ENCODE measurements at regions not wholly inside any gene's neighbourhood (a gene's known extent, or its start where the extent isn't known, plus 50 kb on each side); places are given as distances from the start of the nearest gene placed in this dataset.

- H3K4me1 Mint-ChIP-seq: peaks cover 0 to 5% (median 0%) of the 10 kb centered on the region in 4 donors
- H3K4me3 ChIP-seq (ENCODE audit: low read depth, low read length): no peak overlapping the region
- H3K27ac Mint-ChIP-seq: no peak overlapping the region
Measured at GRCh38 chr10:52533986-52534385, 219.9 kb downstream of the DKK1 start.

DNA sequence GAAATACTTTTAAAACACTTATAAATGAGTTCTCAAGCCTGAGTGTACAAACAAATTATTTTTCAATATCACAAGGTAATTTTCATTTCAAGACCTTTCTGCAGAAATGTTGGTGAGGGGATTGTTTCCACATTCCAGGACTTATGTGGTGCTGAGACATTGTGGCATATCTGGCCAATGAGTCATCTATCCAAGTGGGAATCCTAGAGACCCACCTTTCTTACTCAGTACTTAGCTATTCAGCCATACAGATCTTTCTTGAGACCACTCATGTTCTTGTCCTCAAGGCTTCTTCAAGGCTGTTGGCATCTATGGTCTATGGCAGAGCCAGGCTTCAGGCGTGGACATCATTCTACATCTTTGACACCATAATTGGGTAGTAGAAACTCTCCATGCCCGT lies 225.4 kb downstream of the DKK1 start:
- no peak overlapping the region for H3K27ac ChIP-seq (ENCODE audit: insufficient read depth, low read length, poor library complexity, severe bottlenecking)
- DNase-seq: no peak
- H3K4me3 Mint-ChIP-seq: no peak overlapping the region
- peaks cover 0 to 3% of the 10 kb centered on the region in 2 experiments for H3K9me3 ChIP-seq (ENCODE audit: control insufficient read depth in 2 of 2, low read length in 2 of 2)
- H3K4me1 ChIP-seq (ENCODE audit: control insufficient read depth, insufficient read depth, low read length, poor library complexity, severe bottlenecking): no peaks in the 10 kb centered on the region
- no peaks in the 10 kb centered on the region for H3K36me3 Mint-ChIP-seq
- H3K27me3 Mint-ChIP-seq: no peaks in the 10 kb centered on the region
- H3K27ac Mint-ChIP-seq: no peak overlapping the region
- peaks cover 1 to 34% (median 6%) of the 10 kb centered on the region in 7 donors for H3K9me3 Mint-ChIP-seq
- H3K4me3 ChIP-seq (ENCODE audit: low read depth, low read length): no peak overlapping the region
- no peaks in the 10 kb centered on the region for H3K27me3 ChIP-seq (ENCODE audit: control insufficient read depth, insufficient read depth, low read length)
- no peak for ATAC-seq (ENCODE audit: low read depth in 2 of 2)
- no peaks in the 10 kb centered on the region for H3K36me3 ChIP-seq (ENCODE audit: control insufficient read depth, insufficient read depth, low read length)
- H3K4me1 Mint-ChIP-seq: no peaks in the 10 kb centered on the region

More at GRCh38 chr10:52533986-52534385, 219.9 kb downstream of the DKK1 start:
- ATAC-seq (ENCODE audit: low read depth in 2 of 2) (no peak), DNase-seq (no peak)
- Histone ChIP-seq H3K9me3 (ENCODE audit: control insufficient read depth in 2 of 2, low read length in 2 of 2) (no peaks in the 10 kb centered on the region), H3K36me3 (ENCODE audit: control insufficient read depth, insufficient read depth, low read length) (no peaks in the 10 kb centered on the region), H3K27ac (ENCODE audit: insufficient read depth, low read length, poor library complexity, severe bottlenecking) (no peak overlapping the region), H3K27me3 (ENCODE audit: control insufficient read depth, insufficient read depth, low read length) (no peaks in the 10 kb centered on the region), H3K4me1 (ENCODE audit: control insufficient read depth, insufficient read depth, low read length, poor library complexity, severe bottlenecking) (no peaks in the 10 kb centered on the region)
- no peaks in the 10 kb centered on the region for H3K27me3 Mint-ChIP-seq
- no peaks in the 10 kb centered on the region for H3K36me3 Mint-ChIP-seq
- H3K9me3 Mint-ChIP-seq: peaks cover 3 to 25% (median 6%) of the 10 kb centered on the region in 7 donors
- H3K4me3 Mint-ChIP-seq: no peak overlapping the region

DNA sequence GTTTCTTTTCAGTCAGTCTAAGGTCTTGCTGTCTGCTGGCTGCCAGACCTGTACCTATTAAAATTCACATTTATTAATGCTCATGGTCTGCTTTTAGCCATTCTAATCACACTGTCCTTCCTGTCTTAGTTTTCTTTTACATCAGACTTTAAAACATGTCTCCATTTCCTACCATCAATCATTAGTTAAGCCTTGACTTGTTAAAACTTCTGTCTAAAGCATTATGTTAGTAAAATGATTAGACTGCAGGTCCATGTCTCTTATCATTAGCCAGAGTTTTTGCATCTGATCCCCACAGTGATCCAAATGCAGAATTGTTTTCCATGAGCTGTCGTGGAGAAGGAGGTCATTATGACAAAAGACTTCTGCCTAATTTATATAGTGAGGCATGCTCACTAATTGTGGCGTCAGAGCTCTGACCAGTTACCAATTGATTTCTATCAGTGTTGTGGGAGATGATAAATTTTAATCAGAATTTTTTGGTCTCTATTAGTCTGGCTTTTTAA lies 226.5 kb downstream of the DKK1 start:
- Histone ChIP-seq H3K36me3 (ENCODE audit: control insufficient read depth, insufficient read depth, low read length) (no peaks in the 10 kb centered on the region), H3K27me3 (ENCODE audit: control insufficient read depth, insufficient read depth, low read length) (no peaks in the 10 kb centered on the region), H3K9me3 (ENCODE audit: control insufficient read depth in 2 of 2, low read length in 2 of 2) (peaks cover 0 to 3% of the 10 kb centered on the region in 2 experiments), H3K4me1 (ENCODE audit: control insufficient read depth, insufficient read depth, low read length, poor library complexity, severe bottlenecking) (no peaks in the 10 kb centered on the region), H3K27ac (ENCODE audit: insufficient read depth, low read length, poor library complexity, severe bottlenecking) (no peak overlapping the region), H3K4me3 (ENCODE audit: low read depth, low read length) (no peak overlapping the region)
- no peak for DNase-seq
- H3K4me1 Mint-ChIP-seq: no peaks in the 10 kb centered on the region
- H3K9me3 Mint-ChIP-seq: peaks cover 1 to 36% (median 9%) of the 10 kb centered on the region in 7 donors
- no peak for ATAC-seq (ENCODE audit: low read depth in 2 of 2)
- H3K36me3 Mint-ChIP-seq: no peaks in the 10 kb centered on the region
- H3K4me3 Mint-ChIP-seq: no peak overlapping the region
- H3K27me3 Mint-ChIP-seq: no peaks in the 10 kb centered on the region
- no peak overlapping the region for H3K27ac Mint-ChIP-seq

- Mint-ChIP-seq H3K27me3 (no peaks in the 10 kb centered on the region), H3K4me3 (no peak overlapping the region), H3K27ac (no peak overlapping the region), H3K4me1 (no peaks in the 10 kb centered on the region), H3K9me3 (peaks cover 4 to 40% (median 10%) of the 10 kb centered on the region in 7 donors), H3K36me3 (no peaks in the 10 kb centered on the region)
- no peaks in the 10 kb centered on the region for H3K27me3 ChIP-seq (ENCODE audit: control insufficient read depth, insufficient read depth, low read length)
- no peaks in the 10 kb centered on the region for H3K36me3 ChIP-seq (ENCODE audit: control insufficient read depth, insufficient read depth, low read length)
- no peak overlapping the region for H3K27ac ChIP-seq (ENCODE audit: insufficient read depth, low read length, poor library complexity, severe bottlenecking)
- H3K4me1 ChIP-seq (ENCODE audit: control insufficient read depth, insufficient read depth, low read length, poor library complexity, severe bottlenecking): no peaks in the 10 kb centered on the region
- H3K9me3 ChIP-seq (ENCODE audit: control insufficient read depth in 2 of 2, low read length in 2 of 2): peaks cover 0 to 3% of the 10 kb centered on the region in 2 experiments
- no peak for DNase-seq
- ATAC-seq (ENCODE audit: low read depth in 2 of 2): no peak
- H3K4me3 ChIP-seq (ENCODE audit: low read depth, low read length): no peak overlapping the region
Measured at GRCh38 chr10:52541006-52541473, 227.0 kb downstream of the DKK1 start.

- Histone ChIP-seq H3K4me3 (ENCODE audit: low read depth, low read length) (no peak overlapping the region), H3K27ac (ENCODE audit: insufficient read depth, low read length, poor library complexity, severe bottlenecking) (no peak overlapping the region), H3K36me3 (ENCODE audit: control insufficient read depth, insufficient read depth, low read length) (no peaks in the 10 kb centered on the region), H3K27me3 (ENCODE audit: control insufficient read depth, insufficient read depth, low read length) (no peaks in the 10 kb centered on the region), H3K4me1 (ENCODE audit: control insufficient read depth, insufficient read depth, low read length, poor library complexity, severe bottlenecking) (no peaks in the 10 kb centered on the region), H3K9me3 (ENCODE audit: control insufficient read depth in 2 of 2, low read length in 2 of 2) (peaks cover 0 to 3% of the 10 kb centered on the region in 2 experiments)
- Mint-ChIP-seq H3K27me3 (no peaks in the 10 kb centered on the region), H3K9me3 (peaks cover 4 to 36% (median 10%) of the 10 kb centered on the region in 7 donors), H3K4me1 (no peaks in the 10 kb centered on the region), H3K36me3 (no peaks in the 10 kb centered on the region), H3K4me3 (no peak overlapping the region), H3K27ac (no peak overlapping the region)
- ATAC-seq (ENCODE audit: low read depth in 2 of 2): no peak
- no peak for DNase-seq
Measured at GRCh38 chr10:52542906-52543305, 228.8 kb downstream of the DKK1 start.

DNA sequence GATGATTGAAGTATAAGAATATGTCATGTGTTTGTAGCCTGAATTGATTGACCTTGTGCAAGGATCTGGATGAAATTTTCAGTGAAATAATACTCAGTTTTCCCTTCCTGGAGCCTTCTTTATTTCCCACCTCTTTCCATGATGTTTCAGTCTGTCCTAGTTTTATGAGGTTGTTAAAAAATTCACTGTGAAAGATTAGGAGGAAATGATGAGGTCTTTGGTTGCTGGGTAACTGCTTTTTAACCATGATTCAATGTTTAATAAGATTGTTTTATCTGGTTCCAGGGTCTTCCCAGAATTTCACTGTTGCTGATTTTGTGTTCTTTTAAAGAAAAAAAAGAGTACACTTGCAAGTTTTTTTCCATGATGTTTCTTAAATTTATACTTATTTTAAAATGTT lies 221.5 kb downstream of the MBL2 start:
- no peak overlapping the region for H3K27ac Mint-ChIP-seq
- DNase-seq (no peak), ATAC-seq (ENCODE audit: low read depth in 2 of 2) (no peak)
- Histone ChIP-seq H3K27ac (ENCODE audit: insufficient read depth, low read length, poor library complexity, severe bottlenecking) (no peak overlapping the region), H3K27me3 (ENCODE audit: control insufficient read depth, insufficient read depth, low read length) (no peaks in the 10 kb centered on the region), H3K36me3 (ENCODE audit: control insufficient read depth, insufficient read depth, low read length) (no peaks in the 10 kb centered on the region), H3K9me3 (ENCODE audit: control insufficient read depth in 2 of 2, low read length in 2 of 2) (no peaks in the 10 kb centered on the region), H3K4me3 (ENCODE audit: low read depth, low read length) (no peak overlapping the region), H3K4me1 (ENCODE audit: control insufficient read depth, insufficient read depth, low read length, poor library complexity, severe bottlenecking) (no peaks in the 10 kb centered on the region)
- H3K27me3 Mint-ChIP-seq: no peaks in the 10 kb centered on the region
- no peaks in the 10 kb centered on the region for H3K36me3 Mint-ChIP-seq
- no peaks in the 10 kb centered on the region for H3K4me1 Mint-ChIP-seq
- H3K9me3 Mint-ChIP-seq: peaks cover 2 to 31% (median 4%) of the 10 kb centered on the region in 7 donors
- H3K4me3 Mint-ChIP-seq: no peak overlapping the region

- Histone ChIP-seq H3K4me3 (ENCODE audit: low read depth, low read length) (no peak overlapping the region), H3K36me3 (ENCODE audit: control insufficient read depth, insufficient read depth, low read length) (no peaks in the 10 kb centered on the region), H3K27me3 (ENCODE audit: control insufficient read depth, insufficient read depth, low read length) (no peaks in the 10 kb centered on the region), H3K9me3 (ENCODE audit: control insufficient read depth in 2 of 2, low read length in 2 of 2) (no peaks in the 10 kb centered on the region), H3K4me1 (ENCODE audit: control insufficient read depth, insufficient read depth, low read length, poor library complexity, severe bottlenecking) (no peaks in the 10 kb centered on the region), H3K27ac (ENCODE audit: insufficient read depth, low read length, poor library complexity, severe bottlenecking) (no peak overlapping the region)
- Mint-ChIP-seq H3K27me3 (no peaks in the 10 kb centered on the region), H3K9me3 (peaks cover 0 to 10% (median 3%) of the 10 kb centered on the region in 7 donors), H3K4me3 (no peak overlapping the region), H3K27ac (no peak overlapping the region), H3K4me1 (no peaks in the 10 kb centered on the region), H3K36me3 (no peaks in the 10 kb centered on the region)
- DNase-seq: no peak
- no peak for ATAC-seq (ENCODE audit: low read depth in 2 of 2)
Measured at GRCh38 chr10:52558090-52558489, 214.5 kb downstream of the MBL2 start.

GRCh38 chr10:52561322-52561721 lies 211.3 kb downstream of the MBL2 start:
- no peak overlapping the region for H3K4me3 ChIP-seq (ENCODE audit: low read depth, low read length)
- no peaks in the 10 kb centered on the region for H3K36me3 Mint-ChIP-seq
- H3K4me1 ChIP-seq (ENCODE audit: control insufficient read depth, insufficient read depth, low read length, poor library complexity, severe bottlenecking): no peaks in the 10 kb centered on the region
- H3K9me3 ChIP-seq (ENCODE audit: control insufficient read depth in 2 of 2, low read length in 2 of 2): no peaks in the 10 kb centered on the region
- peaks cover 0 to 7% (median 4%) of the 10 kb centered on the region in 7 donors for H3K9me3 Mint-ChIP-seq
- ATAC-seq (ENCODE audit: low read depth in 2 of 2) (no peak), DNase-seq (no peak)
- H3K27me3 ChIP-seq (ENCODE audit: control insufficient read depth, insufficient read depth, low read length): no peaks in the 10 kb centered on the region
- H3K36me3 ChIP-seq (ENCODE audit: control insufficient read depth, insufficient read depth, low read length): no peaks in the 10 kb centered on the region
- H3K27ac ChIP-seq (ENCODE audit: insufficient read depth, low read length, poor library complexity, severe bottlenecking): no peak overlapping the region
- no peak overlapping the region for H3K27ac Mint-ChIP-seq
- H3K27me3 Mint-ChIP-seq: no peaks in the 10 kb centered on the region
- no peak overlapping the region for H3K4me3 Mint-ChIP-seq
- no peaks in the 10 kb centered on the region for H3K4me1 Mint-ChIP-seq

All from CD4-positive, CD25-positive, alpha-beta regulatory T cell (primary cell).